Fibroblast of lung (primary cell): ENCODE measurements at regions not wholly inside any gene's neighbourhood (a gene's known extent, or its start where the extent isn't known, plus 50 kb on each side); places are given as distances from the start of the nearest gene placed in this dataset.

Source experiments
- EZH2 ChIP-seq: IDR thresholded peaks from 2 replicates; pipeline ENCODE4 v1.5.1; 2012; ENCODE audit warnings: low read length, control low read depth, mild to moderate bottlenecking; ENCODE audit errors: missing control alignments
- TF ChIP-seq, protein P1 (sequence below), 2 donors: IDR thresholded peaks in 1 of 2; conservative IDR thresholded peaks in 1 of 2; 1 replicate in 1 of 2; 2 replicates in 1 of 2; pipeline ENCODE4 v1.5.1; 2011 to 2012; ENCODE audit warnings: low read length in 2 of 2, control low read depth in 1 of 2, inconsistent platforms in 1 of 2, low read depth in 1 of 2, mild to moderate bottlenecking in 1 of 2

DNA sequence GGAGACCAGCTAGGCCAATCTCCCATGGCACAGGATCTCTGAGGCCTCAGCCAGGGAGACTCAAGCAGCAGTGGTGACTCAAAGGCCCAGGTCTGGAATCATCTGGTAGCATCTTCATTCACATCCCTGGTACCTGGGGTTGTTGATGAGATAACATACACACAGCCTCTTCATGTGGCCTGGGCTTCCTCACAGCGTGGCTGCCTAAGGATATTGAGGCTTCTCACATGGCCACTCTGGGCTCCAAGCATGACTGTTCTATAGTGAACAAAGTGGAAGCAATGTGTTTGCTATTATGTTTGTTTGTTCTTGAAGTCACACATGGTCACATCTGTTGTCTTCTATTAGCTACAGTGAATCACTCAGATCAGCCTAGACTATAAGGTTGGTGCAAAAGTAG is 584.1 kb downstream of the VRK1 start:
- TF ChIP-seq, protein P1, sequence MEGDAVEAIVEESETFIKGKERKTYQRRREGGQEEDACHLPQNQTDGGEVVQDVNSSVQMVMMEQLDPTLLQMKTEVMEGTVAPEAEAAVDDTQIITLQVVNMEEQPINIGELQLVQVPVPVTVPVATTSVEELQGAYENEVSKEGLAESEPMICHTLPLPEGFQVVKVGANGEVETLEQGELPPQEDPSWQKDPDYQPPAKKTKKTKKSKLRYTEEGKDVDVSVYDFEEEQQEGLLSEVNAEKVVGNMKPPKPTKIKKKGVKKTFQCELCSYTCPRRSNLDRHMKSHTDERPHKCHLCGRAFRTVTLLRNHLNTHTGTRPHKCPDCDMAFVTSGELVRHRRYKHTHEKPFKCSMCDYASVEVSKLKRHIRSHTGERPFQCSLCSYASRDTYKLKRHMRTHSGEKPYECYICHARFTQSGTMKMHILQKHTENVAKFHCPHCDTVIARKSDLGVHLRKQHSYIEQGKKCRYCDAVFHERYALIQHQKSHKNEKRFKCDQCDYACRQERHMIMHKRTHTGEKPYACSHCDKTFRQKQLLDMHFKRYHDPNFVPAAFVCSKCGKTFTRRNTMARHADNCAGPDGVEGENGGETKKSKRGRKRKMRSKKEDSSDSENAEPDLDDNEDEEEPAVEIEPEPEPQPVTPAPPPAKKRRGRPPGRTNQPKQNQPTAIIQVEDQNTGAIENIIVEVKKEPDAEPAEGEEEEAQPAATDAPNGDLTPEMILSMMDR (conservative IDR thresholded peaks at IDR 0.05 in 1 of 2, IDR thresholded peaks at IDR 0.05 in 1 of 2; ENCODE audit: low read depth in 1 of 2, low read length in 2 of 2) = no peak
- no peak for TF ChIP-seq EZH2
